SKM-1 (cell line): ENCODE measurements at regions not wholly inside any gene's neighbourhood (a gene's known extent, or its start where the extent isn't known, plus 50 kb on each side); places are given as distances from the start of the nearest gene placed in this dataset.
"Not testable (repeated sequence)": the region's sequence is repeated elsewhere in the genome, so short reads cannot be mapped to it uniquely, and the experiment has no call there.

Experiments
- DNase-seq: peaks from one replicate; lab custom pipeline; 2025; ENCODE audit not compliant: unreplicated experiment; lab: John Stamatoyannopoulos, UW

DNA sequence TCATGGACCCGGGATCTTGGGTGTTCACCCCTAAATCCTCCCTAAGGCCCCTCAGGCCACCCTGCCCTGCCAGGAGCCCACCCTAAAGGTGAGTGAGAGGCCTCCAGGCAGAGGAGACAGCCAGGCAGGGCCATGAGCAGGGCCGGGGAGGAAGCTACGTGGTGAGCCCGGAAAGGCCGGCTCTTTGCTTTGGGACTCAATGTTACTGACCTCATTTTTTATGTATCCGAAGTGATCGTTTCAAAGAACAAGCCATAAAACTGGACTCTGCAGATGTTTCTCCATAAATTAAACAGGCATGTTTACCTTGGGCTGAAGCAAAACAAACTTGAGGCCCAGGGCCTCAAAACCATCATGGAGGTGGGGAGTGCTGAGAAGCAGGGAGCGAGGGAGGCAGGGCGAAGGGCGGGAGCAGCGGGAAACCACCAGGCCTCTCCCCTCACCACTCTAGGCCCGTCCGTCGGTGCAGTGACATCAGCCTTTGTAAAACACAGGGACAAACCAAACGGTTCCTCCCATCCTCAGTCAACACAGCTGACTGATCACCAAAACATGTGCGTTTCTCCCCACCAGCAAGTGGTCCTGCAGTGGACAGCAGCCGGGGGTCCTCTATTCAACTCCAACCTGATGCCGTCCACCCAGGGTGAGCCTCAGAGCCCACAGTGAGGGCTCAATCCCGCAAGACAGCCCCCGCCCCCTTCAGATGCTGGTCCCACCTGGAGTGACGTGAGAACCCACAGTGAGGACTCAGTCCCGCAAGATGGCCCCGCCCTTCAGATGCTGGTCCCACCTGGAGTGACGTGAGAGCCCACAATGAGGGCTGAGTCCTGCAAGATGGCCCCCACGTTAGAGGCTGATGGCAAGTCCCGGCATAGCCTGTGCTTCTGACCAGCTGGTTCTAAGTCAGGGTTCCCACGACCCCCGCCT, 102.9 kb upstream of the LRPAP1 start:
- DNase-seq: no peak

DNA sequence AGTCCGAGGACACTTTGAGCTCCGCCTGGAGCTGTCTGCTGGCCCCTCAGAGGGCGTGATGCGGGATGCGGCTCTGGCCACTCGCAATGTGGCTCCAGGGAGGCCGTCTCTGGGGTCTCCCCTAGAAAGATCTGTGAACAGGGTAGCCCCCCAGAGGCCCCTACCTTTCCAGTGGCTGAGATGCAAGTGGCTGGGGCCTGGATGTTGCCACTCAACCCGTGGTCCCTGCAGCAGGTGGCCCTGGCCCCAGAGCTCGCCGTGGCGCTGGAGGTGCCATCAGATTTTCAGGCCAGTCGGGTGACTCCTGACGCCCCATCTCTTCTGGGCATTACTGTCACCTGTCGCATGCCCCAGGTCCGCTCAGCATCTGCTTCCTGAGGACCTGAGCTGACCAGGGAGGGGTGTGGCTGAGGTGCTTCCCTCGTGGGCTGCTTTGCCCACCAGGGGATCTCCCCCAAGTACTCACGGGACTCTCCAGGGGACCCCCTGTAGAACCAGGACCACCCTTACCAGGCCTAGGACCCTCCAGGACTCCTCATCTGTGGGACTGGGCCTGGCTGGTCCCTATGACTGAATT, 102.1 kb upstream of the LRPAP1 start:
- no peak for DNase-seq

DNA sequence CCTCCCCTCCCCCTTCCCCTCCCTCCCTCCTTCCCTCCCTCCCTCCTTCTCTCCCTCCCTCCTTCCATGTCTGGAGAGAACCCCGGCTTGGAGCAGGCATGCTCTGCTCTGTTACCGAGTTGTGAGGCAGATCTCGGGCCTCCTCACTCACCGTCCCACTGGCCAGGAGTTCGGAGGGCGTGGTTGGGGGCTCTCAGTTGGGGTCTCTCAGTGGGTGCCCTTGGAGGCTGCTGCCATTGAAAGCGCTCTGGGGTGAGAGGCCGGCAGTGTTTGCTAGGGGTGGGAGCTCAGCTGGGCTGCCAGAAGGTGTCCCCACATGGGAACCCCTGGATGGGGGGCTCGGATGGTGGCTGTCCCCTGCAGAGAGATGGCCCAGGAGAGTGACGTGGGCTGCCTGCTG, 101.1 kb upstream of the LRPAP1 start:
- DNase-seq: not testable (repeated sequence)

GRCh38 chr4:3632794-3633193, 100.6 kb upstream of the LRPAP1 start:
- not testable (repeated sequence) for DNase-seq

DNA sequence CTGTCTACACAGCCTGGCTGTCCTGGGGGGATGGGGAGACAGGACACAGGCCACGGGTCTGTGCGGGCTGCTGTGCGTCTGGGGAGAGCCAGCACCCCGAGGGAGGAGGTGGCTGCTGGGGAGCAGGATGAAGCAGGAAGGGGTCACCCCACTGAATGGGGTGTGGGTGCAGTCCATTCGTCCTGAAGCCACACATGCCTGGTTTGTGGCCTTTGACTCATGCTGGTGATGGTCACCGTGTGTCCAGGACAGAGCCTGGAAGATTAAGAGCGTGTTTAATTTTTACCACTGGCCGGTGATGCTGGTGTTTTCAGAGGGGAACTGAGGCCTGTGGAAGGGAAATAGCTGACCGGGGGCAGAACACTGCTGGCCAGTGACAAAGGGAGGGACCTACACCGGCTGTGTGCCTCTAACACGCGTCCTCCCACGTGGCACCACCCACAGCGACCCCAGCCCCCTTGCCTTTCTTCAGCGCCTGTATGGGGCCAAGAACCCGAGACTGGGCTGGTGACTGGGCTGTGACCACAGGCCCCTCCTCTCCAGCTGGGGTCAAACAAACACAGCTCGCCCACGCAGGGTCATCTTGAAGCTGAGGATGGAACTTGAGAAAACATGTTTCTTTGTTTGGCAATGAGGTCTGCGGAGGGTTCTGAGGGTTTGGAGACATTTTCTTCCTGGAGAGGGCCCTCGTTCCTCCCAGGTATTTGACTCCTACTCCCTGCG, 99.5 kb upstream of the LRPAP1 start:
- DNase-seq: not testable (repeated sequence)

DNA sequence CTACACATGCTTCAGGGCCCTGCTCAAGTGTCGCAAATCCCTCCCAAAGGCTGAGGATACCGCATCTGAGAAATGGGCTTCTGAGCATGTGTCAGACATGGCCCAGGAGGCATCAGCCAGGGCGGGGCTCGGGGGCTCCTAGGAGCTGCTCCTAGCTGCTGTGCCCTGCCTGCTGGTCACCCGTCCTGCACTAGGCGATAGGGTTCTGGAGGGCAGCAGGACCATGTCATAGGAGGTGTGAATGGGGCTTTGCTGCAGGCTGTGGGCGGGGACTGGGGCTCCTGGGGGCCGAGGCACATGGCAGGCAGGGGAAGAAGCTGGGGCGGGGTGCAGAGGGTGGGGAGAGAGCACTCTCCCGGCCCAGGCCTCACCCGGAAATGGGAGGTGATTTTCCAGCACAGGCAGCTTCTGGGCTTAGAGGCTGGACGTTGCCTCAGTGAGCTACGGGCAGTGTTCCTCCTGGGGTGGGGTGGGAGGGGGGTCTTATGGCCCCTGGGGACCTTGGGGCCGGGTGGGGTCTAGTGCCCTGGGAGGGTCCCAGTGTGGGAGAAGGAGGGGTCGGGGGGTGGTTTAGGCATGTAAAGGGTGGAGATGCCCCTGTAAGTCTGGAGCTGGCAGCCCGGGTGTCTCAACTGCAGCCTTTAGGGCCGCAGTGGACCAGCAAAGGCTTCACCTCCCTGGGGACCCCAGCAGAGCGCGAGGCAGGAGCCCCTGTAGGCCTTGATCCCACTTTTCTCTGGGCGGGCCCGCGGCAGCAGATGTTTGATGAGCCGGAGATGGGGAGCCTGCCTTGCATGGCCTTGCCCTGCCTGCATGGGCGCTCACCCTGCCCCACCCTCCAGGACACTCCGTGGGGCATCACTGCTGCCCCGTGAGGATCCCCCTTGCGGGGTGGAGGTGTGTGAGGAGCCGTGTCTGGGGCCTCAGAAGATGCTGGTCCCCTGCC, 98.6 kb upstream of the LRPAP1 start:
- no peak for DNase-seq

DNA sequence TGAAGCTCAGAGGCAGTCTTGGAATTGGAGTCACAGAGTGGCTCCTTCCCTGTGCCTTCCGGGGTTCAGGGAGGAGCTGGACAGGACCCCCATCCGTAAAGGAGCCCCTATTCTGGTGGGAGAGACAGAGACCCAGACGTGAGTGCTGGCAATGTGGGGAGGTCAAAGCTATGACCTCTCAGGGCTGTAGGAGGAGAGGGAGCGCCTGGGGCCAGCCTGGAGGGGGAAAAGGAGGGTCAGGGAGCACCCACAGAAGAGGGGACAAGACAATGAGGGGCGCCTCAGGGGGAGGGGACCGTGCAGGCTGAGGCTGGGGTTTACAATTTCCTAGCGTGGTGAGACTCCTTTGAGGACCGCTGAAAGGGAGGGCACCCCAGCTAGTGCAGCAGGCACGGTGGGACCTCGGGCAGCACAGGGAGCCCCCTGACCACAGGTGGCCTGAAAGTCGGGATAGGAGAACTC, 97.9 kb upstream of the LRPAP1 start:
- no peak for DNase-seq

DNA sequence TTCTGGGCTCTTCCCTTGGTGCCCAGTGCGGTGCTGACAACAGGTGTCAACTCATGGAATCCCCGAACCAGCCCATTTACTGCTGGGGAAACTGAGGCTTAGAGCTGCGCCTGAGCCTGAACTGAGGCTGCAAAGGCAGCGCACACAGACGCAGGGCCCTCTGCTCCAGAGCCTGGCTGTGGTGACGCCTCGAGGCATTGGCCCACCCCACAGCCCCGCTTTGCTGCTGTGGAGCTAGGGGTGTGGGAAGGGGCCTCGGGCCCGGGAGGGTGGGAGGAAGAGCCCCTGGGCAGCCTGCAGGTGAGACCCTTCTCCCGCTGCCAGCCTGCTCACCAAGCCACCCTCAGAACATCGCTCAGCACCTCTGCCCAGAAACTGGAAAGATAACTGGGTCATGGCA, 97.4 kb upstream of the LRPAP1 start:
- DNase-seq: no peak

GRCh38 chr4:3629176-3629575, 97.0 kb upstream of the LRPAP1 start:
- not testable (repeated sequence) for DNase-seq

- no peak for DNase-seq
Measured at GRCh38 chr4:3628868-3629175, 96.6 kb upstream of the LRPAP1 start.

DNA sequence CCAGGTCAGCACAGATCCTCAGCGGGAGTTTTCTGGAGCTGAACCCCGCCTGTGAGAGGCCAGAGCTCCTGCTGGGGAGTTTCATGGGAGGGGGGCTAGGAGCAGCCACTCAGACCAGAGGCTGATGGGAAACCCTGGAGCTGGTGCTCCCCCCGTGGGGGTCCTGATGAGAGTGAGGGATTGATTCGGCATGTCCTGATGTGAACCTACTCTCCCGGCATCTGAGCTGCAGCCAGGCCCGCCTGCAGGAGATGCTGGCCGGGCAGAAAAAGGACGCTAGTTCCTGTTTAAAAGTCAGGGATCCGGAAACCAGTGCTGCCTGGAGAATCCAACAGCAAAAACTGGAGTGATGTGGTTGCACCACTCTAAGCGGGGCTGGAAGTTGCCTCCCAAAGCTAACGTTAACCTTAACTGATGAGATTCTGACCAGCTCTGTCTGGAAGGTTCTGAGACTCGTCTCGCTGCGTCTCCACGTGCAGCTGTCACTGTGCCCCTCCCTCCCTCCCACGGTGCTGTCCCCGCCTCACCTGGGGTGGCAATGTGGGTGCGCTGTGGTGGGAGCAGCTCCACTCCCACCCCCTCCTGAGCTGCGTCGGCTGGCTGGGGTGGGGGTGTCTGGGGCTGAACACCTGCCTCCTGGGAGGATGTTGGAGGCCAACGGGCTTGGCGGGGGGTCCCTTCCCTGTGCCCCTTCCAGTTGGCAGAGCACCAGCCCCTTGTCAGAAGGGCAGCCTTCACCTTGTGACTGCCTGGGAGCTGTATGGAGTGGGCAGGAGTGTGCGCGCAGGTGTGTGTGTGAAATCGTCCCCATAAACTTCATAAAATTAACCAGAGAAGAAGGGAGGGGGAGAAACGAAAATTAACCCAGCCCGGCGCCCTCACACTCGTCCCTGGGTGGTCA, 96.0 kb upstream of the LRPAP1 start:
- DNase-seq: not testable (repeated sequence)

DNA sequence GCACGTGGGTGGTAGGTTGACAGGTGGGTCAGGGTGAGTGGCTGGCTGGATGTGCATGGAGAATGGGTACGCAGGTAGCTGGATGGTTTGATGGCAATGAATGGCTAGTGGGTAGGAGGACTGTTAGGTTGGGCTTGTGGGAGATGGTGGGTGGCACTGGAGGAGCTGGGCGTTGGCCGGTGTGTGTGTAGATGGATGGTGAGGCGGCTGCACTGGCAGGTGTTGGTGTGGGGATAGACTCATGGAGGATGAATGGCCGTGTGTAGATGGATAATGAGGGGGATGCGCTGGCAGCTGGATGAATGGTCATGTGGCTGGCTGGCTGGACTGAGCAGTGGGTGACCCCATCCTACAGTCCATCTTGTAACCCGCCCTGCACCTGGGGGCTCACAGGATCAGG, 95.2 kb upstream of the LRPAP1 start:
- DNase-seq: not testable (repeated sequence)

DNA sequence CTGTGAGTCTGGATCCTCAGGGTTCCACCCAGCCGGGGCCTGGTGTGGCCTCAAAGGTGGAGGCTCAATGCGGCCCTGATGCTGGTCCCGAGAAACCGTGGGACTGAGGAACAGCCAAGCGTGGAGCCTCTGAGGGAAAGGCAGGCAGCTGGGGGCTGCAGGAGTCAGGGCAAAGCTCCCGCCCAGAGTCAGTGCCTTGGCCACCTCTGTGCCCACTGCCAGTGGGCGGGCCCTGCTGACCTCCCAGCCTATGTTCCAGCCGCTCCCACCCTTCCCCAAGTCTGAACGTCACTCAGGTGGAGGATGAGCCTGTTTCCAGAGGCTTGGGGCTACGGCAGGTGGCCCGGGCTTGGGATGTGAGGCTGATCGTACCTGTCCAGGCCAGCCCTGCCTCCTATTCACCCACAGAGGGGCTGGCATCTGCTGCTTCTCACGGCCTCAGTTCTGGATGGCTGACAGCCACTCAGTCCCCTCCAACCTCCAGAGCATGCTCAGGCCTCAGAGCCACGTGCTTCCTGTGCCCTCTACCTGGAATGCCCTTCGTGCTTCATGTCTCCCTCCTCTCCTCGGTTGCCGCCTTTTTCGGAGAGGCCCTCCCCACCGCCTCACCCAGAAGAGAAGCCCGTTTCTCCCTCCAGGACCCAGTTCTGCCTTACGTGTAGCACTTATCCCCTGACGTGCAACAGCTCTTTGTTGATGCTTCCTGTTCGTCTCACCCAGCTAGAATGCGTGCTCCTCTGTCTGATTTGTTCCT, 94.1 kb upstream of the LRPAP1 start:
- not testable (repeated sequence) for DNase-seq

DNA sequence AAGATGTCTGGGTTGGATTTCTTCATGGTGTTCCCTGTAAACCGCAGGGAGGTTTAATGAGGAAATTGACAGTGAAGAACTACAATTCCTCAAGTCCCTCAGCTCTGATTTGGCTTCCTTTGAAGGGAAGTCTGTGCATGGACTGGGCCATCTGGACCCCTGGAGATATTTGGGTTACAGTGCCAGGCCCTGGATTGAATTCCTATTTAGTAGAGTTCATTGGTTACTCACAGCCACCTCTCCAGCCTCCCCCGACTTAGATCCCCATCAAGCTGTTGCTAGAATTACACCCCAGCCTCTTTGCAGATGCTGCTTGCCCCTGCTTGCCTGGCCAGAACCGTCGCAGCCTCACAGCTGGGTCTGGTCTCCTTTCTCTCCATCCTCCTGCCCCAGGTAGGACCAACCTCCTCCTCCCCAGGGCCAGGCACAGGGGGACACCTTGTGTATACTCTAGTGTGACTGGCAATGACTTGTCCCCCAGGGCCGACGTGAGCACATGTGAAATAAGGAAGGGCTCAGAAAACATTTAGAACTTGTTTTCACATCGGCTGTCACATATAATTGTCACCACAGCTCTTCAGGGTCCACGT, 93.2 kb upstream of the LRPAP1 start:
- not testable (repeated sequence) for DNase-seq

GRCh38 chr4:3623809-3624329, 91.6 kb upstream of the LRPAP1 start:
- DNase-seq: not testable (repeated sequence)

DNA sequence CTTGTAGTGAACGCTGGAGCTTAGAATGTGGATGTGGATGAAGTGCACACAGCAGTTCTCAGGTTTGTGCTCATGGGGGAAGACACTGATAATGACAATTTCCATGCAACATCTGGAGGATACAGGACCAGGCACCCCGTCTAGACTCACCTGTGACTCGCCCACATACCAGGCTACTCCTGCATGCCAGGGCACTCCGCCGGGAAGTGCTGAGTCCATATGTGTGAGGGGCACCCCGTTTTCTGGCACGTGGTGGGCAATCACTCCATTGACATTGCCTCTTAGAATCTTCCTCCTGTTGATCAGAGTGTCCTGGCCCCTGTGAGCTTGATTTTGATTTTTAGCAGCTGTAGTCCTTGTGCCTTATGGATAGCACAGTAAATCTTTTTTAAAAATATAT, 90.9 kb upstream of the LRPAP1 start:
- DNase-seq: no peak

DNA sequence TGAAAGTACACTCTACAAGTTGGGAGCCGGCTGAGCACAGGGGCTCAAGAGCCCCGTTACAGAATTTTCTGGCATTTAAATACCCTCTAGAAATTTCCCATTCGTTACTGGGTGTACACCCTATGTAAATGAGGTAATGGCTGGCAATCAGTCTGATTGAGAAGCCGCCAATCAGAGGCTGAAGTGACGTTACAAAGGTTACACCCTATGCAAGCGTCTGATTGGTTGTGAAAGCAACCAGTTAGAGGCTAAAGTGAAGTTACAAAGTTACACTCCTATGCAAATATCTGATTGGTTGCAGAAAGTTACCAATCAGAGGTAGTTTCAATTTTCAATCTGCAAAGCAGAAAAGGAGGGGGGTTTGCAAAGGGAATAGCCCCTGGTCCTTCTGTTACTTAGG, 88.1 kb upstream of the LRPAP1 start:
- DNase-seq: not testable (repeated sequence)

DNA sequence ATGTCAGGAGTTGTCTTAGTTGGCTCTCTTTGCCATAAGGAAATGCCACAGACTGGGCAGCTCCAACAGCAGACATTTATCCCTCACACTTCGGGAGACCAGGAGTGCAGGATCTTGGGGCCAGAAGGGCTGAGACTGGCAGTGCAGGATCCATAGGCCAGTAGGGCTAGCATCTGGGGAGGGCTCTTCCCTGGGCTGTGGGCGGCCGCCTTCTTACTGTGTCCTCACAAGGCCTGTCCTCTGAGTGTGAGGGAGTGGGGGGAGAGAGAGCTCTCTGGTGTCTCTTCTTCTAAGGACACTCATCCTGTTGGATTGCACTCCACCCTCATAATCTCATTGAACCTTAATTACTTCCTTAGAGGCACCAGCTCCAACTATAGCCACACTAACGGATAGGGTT, 87.5 kb upstream of the LRPAP1 start:
- not testable (repeated sequence) for DNase-seq
